CD8-positive, alpha-beta memory T cell (primary cell): ENCODE measurements at regions not wholly inside any gene's neighbourhood (a gene's known extent, or its start where the extent isn't known, plus 50 kb on each side); places are given as distances from the start of the nearest gene placed in this dataset.

ENCODE experiments used
- CTCF ChIA-PET: fragments of 350-600 bp; sonication (Branson Sonifier 250); formaldehyde crosslinking; loops from one replicate; lab custom pipeline; 2021; ENCODE audit warnings: antibody characterized with exemption; lab: Charles Lee
- POLR2A ChIA-PET: fragments of 350-600 bp; sonication (Branson Sonifier 250); formaldehyde crosslinking; loops from one replicate; lab custom pipeline; 2021; ENCODE audit warnings: antibody characterized with exemption; lab: Charles Lee
- DNase-seq, 5 donors: peaks; one replicate each; pipeline versions ENCODE4 v3.0.0 to v3.0.0-alpha.2; 2020 to 2022; ENCODE audit warnings: mixed read lengths in 1 of 5
- H3K27ac ChIP-seq: one replicate; pipeline ENCODE4 v1.7.0; 2013; ENCODE audit warnings: low read depth, mild to moderate bottlenecking, low read length, moderate library complexity
- H3K27me3 ChIP-seq: 2 replicates; pipeline ENCODE4 v1.7.0; 2013; ENCODE audit warnings: low read length, mild to moderate bottlenecking; ENCODE audit not compliant: insufficient read depth, poor library complexity, severe bottlenecking
- H3K36me3 ChIP-seq: 2 replicates; pipeline ENCODE4 v1.7.0; 2013; ENCODE audit warnings: mild to moderate bottlenecking, low read length, moderate library complexity; ENCODE audit not compliant: insufficient read depth
- H3K4me1 ChIP-seq: 2 replicates; pipeline ENCODE4 v1.7.0; 2013; ENCODE audit warnings: mild to moderate bottlenecking, low read length, moderate library complexity; ENCODE audit not compliant: insufficient read depth
- H3K4me3 ChIP-seq: 2 replicates; pipeline ENCODE4 v1.7.0; 2013; ENCODE audit warnings: mild to moderate bottlenecking, low read length
- H3K9me3 ChIP-seq: 2 replicates; pipeline ENCODE4 v1.7.0; 2013; ENCODE audit warnings: mild to moderate bottlenecking, low read length
- H3K27ac Mint-ChIP-seq, 8 donors: one replicate each; pipeline ENCODE4 v1.8.0; 2020 to 2021; ENCODE audit warnings: mixed read lengths in 8 of 8, mild to moderate bottlenecking in 6 of 8, inconsistent platforms in 3 of 8, moderate library complexity in 3 of 8
- H3K27me3 Mint-ChIP-seq, 2 donors: one replicate each; pipeline ENCODE4 v1.8.0; 2020 to 2021; ENCODE audit warnings: mixed read lengths in 2 of 2, mild to moderate bottlenecking in 1 of 2, moderate library complexity in 1 of 2
- H3K36me3 Mint-ChIP-seq, 3 donors: one replicate each; pipeline ENCODE4 v1.8.0; 2020 to 2021; ENCODE audit warnings: mixed read lengths in 3 of 3, inconsistent platforms in 1 of 3, mild to moderate bottlenecking in 1 of 3
- H3K4me1 Mint-ChIP-seq, 3 donors: one replicate each; pipeline ENCODE4 v1.8.0; 2020 to 2021; ENCODE audit warnings: mixed read lengths in 3 of 3, inconsistent platforms in 1 of 3, mild to moderate bottlenecking in 1 of 3
- H3K4me3 Mint-ChIP-seq, 7 donors: one replicate each; pipeline ENCODE4 v1.8.0; 2020 to 2021; ENCODE audit warnings: mixed read lengths in 7 of 7, mild to moderate bottlenecking in 6 of 7, moderate library complexity in 4 of 7, inconsistent platforms in 2 of 7
- H3K9me3 Mint-ChIP-seq, 5 donors: one replicate each; pipeline ENCODE4 v1.8.0; 2020 to 2022; ENCODE audit warnings: mixed read lengths in 5 of 5, mild to moderate bottlenecking in 3 of 5, moderate library complexity in 2 of 5, inconsistent platforms in 1 of 5

- Mint-ChIP-seq H3K36me3 (no peaks in the 10 kb centered on the region), H3K27me3 (no peaks in the 10 kb centered on the region), H3K4me1 (no peaks in the 10 kb centered on the region), H3K4me3 (no peak overlapping the region), H3K27ac (no peak overlapping the region), H3K9me3 (peaks cover 2 to 23% (median 13%) of the 10 kb centered on the region in 5 donors)
- Histone ChIP-seq H3K27ac (no peak overlapping the region), H3K27me3 (no peaks in the 10 kb centered on the region), H3K4me1 (no peaks in the 10 kb centered on the region), H3K4me3 (no peak overlapping the region), H3K36me3 (no peaks in the 10 kb centered on the region), H3K9me3 (no peaks in the 10 kb centered on the region)
- no peak for DNase-seq
- POLR2A ChIA-PET: no interaction called here
- CTCF ChIA-PET: no interaction called here
These were observed 181.9 kb upstream of the VSTM2A start for GRCh38 chr7:54360075-54360840.

- no peaks in the 10 kb centered on the region for H3K36me3 ChIP-seq
- CTCF ChIA-PET: no interaction called here
- Mint-ChIP-seq H3K9me3 (peaks cover 5 to 25% (median 15%) of the 10 kb centered on the region in 5 donors), H3K36me3 (no peaks in the 10 kb centered on the region), H3K4me1 (no peaks in the 10 kb centered on the region), H3K27ac (no peak overlapping the region), H3K4me3 (no peak overlapping the region), H3K27me3 (no peaks in the 10 kb centered on the region)
- H3K9me3 ChIP-seq: no peaks in the 10 kb centered on the region
- DNase-seq: no peak
- POLR2A ChIA-PET: no interaction called here
- no peak overlapping the region for H3K27ac ChIP-seq
- H3K27me3 ChIP-seq: no peaks in the 10 kb centered on the region
- H3K4me3 ChIP-seq: no peak overlapping the region
- H3K4me1 ChIP-seq: no peaks in the 10 kb centered on the region
These were observed 151.6 kb upstream of the VSTM2A start for GRCh38 chr7:54390565-54390964.

DNA sequence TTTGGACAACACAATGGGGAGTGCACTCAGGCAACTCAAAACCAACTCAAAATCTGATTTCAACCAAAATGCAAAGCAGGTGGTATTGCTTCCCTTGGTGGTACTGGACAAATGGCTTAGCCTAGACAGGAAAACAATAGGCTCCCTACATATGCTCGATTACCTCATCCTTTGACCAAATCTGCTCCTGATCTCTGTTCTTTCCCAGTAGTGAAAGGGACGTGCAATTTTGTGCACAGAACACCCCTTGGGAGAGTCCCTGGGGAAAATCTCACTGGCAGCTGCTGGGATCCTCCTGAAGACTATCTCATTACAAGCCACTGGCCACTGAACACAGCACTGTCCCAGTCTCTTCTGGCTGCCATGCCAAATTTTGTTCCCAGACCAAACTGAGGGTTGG is 149.2 kb upstream of the VSTM2A start:
- no peaks in the 10 kb centered on the region for H3K36me3 ChIP-seq
- Mint-ChIP-seq H3K4me1 (no peaks in the 10 kb centered on the region), H3K27ac (no peak overlapping the region), H3K27me3 (no peaks in the 10 kb centered on the region), H3K4me3 (no peak overlapping the region), H3K36me3 (no peaks in the 10 kb centered on the region), H3K9me3 (peaks cover 4 to 19% (median 11%) of the 10 kb centered on the region in 5 donors)
- no peaks in the 10 kb centered on the region for H3K4me1 ChIP-seq
- ChIA-PET POLR2A (no interaction called here), CTCF (no interaction called here)
- H3K27ac ChIP-seq: no peak overlapping the region
- no peaks in the 10 kb centered on the region for H3K9me3 ChIP-seq
- no peak overlapping the region for H3K4me3 ChIP-seq
- no peak for DNase-seq
- no peaks in the 10 kb centered on the region for H3K27me3 ChIP-seq

GRCh38 chr7:54394834-54395233 is 147.3 kb upstream of the VSTM2A start:
- DNase-seq: no peak
- Mint-ChIP-seq H3K27ac (no peak overlapping the region), H3K9me3 (peaks cover 2 to 19% (median 12%) of the 10 kb centered on the region in 5 donors), H3K4me1 (no peaks in the 10 kb centered on the region), H3K27me3 (no peaks in the 10 kb centered on the region), H3K36me3 (no peaks in the 10 kb centered on the region), H3K4me3 (no peak overlapping the region)
- Histone ChIP-seq H3K9me3 (no peaks in the 10 kb centered on the region), H3K36me3 (no peaks in the 10 kb centered on the region), H3K27me3 (no peaks in the 10 kb centered on the region), H3K4me3 (no peak overlapping the region), H3K27ac (no peak overlapping the region), H3K4me1 (no peaks in the 10 kb centered on the region)
- POLR2A ChIA-PET: no interaction called here
- CTCF ChIA-PET: no interaction called here

- CTCF ChIA-PET: no interaction called here
- Histone ChIP-seq H3K4me3 (no peak overlapping the region), H3K36me3 (no peaks in the 10 kb centered on the region), H3K4me1 (no peaks in the 10 kb centered on the region), H3K27ac (no peak overlapping the region), H3K9me3 (no peaks in the 10 kb centered on the region), H3K27me3 (no peaks in the 10 kb centered on the region)
- Mint-ChIP-seq H3K4me3 (no peak overlapping the region), H3K27me3 (no peaks in the 10 kb centered on the region), H3K36me3 (no peaks in the 10 kb centered on the region), H3K4me1 (no peaks in the 10 kb centered on the region), H3K27ac (no peak overlapping the region), H3K9me3 (peaks cover under 1 to 10% (median 8%) of the 10 kb centered on the region in 5 donors)
- DNase-seq: no peak
- POLR2A ChIA-PET: no interaction called here
These were observed 144.2 kb upstream of the VSTM2A start for GRCh38 chr7:54397836-54398612.

GRCh38 chr7:54398863-54399262 is 143.3 kb upstream of the VSTM2A start:
- POLR2A ChIA-PET: no interaction called here

GRCh38 chr7:54409917-54410316 is 132.3 kb upstream of the VSTM2A start:
- Mint-ChIP-seq H3K9me3 (peaks cover 13 to 41% (median 33%) of the 10 kb centered on the region in 5 donors), H3K4me1 (no peaks in the 10 kb centered on the region), H3K27ac (no peak overlapping the region), H3K27me3 (peaks cover 0 to 3% of the 10 kb centered on the region in 2 donors), H3K4me3 (no peak overlapping the region), H3K36me3 (no peaks in the 10 kb centered on the region)
- H3K27me3 ChIP-seq: no peaks in the 10 kb centered on the region
- peaks cover 3% of the 10 kb centered on the region for H3K9me3 ChIP-seq
- H3K36me3 ChIP-seq: no peaks in the 10 kb centered on the region
- POLR2A ChIA-PET: no interaction called here
- H3K4me3 ChIP-seq: no peak overlapping the region
- DNase-seq: no peak
- H3K27ac ChIP-seq: no peak overlapping the region
- CTCF ChIA-PET: no interaction called here
- no peaks in the 10 kb centered on the region for H3K4me1 ChIP-seq

More at GRCh38 chr7:54398863-54399262, 143.3 kb upstream of the VSTM2A start:
- Mint-ChIP-seq H3K4me1 (no peaks in the 10 kb centered on the region), H3K9me3 (peaks cover 0 to 9% (median 7%) of the 10 kb centered on the region in 5 donors), H3K27ac (no peak overlapping the region), H3K4me3 (no peak overlapping the region), H3K36me3 (no peaks in the 10 kb centered on the region), H3K27me3 (no peaks in the 10 kb centered on the region)
- H3K36me3 ChIP-seq: no peaks in the 10 kb centered on the region
- CTCF ChIA-PET: no interaction called here
- no peaks in the 10 kb centered on the region for H3K9me3 ChIP-seq
- no peaks in the 10 kb centered on the region for H3K4me1 ChIP-seq
- H3K27me3 ChIP-seq: no peaks in the 10 kb centered on the region
- H3K27ac ChIP-seq: no peak overlapping the region
- no peak for DNase-seq
- no peak overlapping the region for H3K4me3 ChIP-seq

DNA sequence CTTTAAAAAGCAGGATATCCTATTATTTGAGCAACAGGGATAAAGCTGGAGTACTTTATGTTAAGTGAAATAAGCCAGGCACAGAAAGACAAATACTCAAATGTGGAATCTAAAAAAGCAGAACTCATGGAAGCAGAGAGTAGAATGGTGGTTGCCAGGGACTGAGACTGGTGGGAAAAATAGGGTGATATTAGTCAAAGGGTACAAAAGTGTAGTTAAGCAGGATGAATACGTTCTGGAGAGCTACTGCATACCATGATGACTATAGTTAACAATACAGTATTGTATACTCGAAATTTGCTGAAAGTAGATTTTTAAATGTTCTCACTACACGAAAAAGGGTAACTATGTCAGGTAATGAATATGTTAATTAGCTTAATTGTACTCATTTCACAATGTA is 125.5 kb upstream of the VSTM2A start:
- H3K9me3 ChIP-seq: peaks cover 5% of the 10 kb centered on the region
- no peaks in the 10 kb centered on the region for H3K27me3 Mint-ChIP-seq
- no peak overlapping the region for H3K27ac ChIP-seq
- H3K27ac Mint-ChIP-seq: no peak overlapping the region
- no peak for DNase-seq
- CTCF ChIA-PET: no interaction called here
- H3K4me1 Mint-ChIP-seq: no peaks in the 10 kb centered on the region
- H3K27me3 ChIP-seq: no peaks in the 10 kb centered on the region
- POLR2A ChIA-PET: no interaction called here
- H3K4me1 ChIP-seq: no peaks in the 10 kb centered on the region
- H3K36me3 Mint-ChIP-seq: no peaks in the 10 kb centered on the region
- H3K9me3 Mint-ChIP-seq: peaks cover 10 to 22% (median 14%) of the 10 kb centered on the region in 5 donors
- H3K36me3 ChIP-seq: no peaks in the 10 kb centered on the region
- H3K4me3 ChIP-seq: no peak overlapping the region
- H3K4me3 Mint-ChIP-seq: no peak overlapping the region
